Neural cell (in vitro differentiated cells): ENCODE measurements at regions not wholly inside any gene's neighbourhood (a gene's known extent, or its start where the extent isn't known, plus 50 kb on each side); places are given as distances from the start of the nearest gene placed in this dataset.

Experiments used
- CTCF ChIP-seq: fragments of 450-650 bp; IDR thresholded peaks from 2 replicates; pipeline ENCODE4 v1.5.1; 2014; ENCODE audit warnings: antibody characterized with exemption, mild to moderate bottlenecking, moderate library complexity; ENCODE audit not compliant: poor library complexity, severe bottlenecking
- EP300 ChIP-seq: fragments of 450-650 bp; conservative IDR thresholded peaks from 2 replicates; pipeline ENCODE4 v1.6.1; 2014; ENCODE audit warnings: antibody characterized with exemption, mild to moderate bottlenecking, moderate library complexity; ENCODE audit not compliant: poor library complexity, severe bottlenecking
- EZH2 ChIP-seq: fragments of 200-600, 300-800 bp; shearing (Covaris generic), sonication (generic); IDR thresholded peaks from 2 replicates; pipeline ENCODE4 v1.6.1; 2014; ENCODE audit warnings: antibody characterized with exemption, low read length, borderline replicate concordance, mild to moderate bottlenecking; ENCODE audit not compliant: insufficient read depth, poor library complexity, severe bottlenecking
- MXI1 ChIP-seq: fragments of 450-650 bp; conservative IDR thresholded peaks from 2 replicates; pipeline ENCODE4 v1.6.1; 2014; ENCODE audit warnings: antibody characterized with exemption, mild to moderate bottlenecking; ENCODE audit not compliant: poor library complexity, severe bottlenecking
- POLR2AphosphoS5 ChIP-seq: IDR thresholded peaks from 2 replicates; pipeline ENCODE4 v1.6.1; 2012
- RAD21 ChIP-seq: fragments of 450-650 bp; conservative IDR thresholded peaks from 2 replicates; pipeline ENCODE4 v1.6.1; 2014; ENCODE audit warnings: antibody characterized with exemption, mild to moderate bottlenecking, moderate library complexity
- SMC3 ChIP-seq: fragments of 450-650 bp; conservative IDR thresholded peaks from 2 replicates; pipeline ENCODE4 v1.6.1; 2014; ENCODE audit warnings: antibody characterized with exemption, mild to moderate bottlenecking, moderate library complexity; ENCODE audit not compliant: poor library complexity
- TAF1 ChIP-seq: IDR thresholded peaks from 2 replicates; pipeline ENCODE4 v1.6.1; 2012; ENCODE audit warnings: low read depth

- TF ChIP-seq CTCF (no peak), EP300 (no peak), EZH2 (no peak), POLR2AphosphoS5 (no peak), MXI1 (no peak), RAD21 (no peak), SMC3 (no peak), TAF1 (no peak)
Observed at GRCh38 chr5:111002036-111002435, 69.5 kb upstream of the TSLP start.
